ENCODE measurements at regions not wholly inside any gene's neighbourhood (a gene's known extent, or its start where the extent isn't known, plus 50 kb on each side); places are given as distances from the start of the nearest gene placed in this dataset.

GRCh38 chr7:106452031-106452851 is 167.5 kb upstream of the NAMPT start:
- ATAC-seq (no peak), DNase-seq (no peak)
- intact Hi-C loops (cut with DNase I), result loop anchor here in 1 of 10 donors (10.0 kb wide), 1 partner anchor 397 kb away; no protein-coding TSS in a partner anchor
- Histone ChIP-seq H3K27ac (no peak overlapping the region), H3K4me3 (no peak overlapping the region), H3K36me3 (no peaks in the 10 kb centered on the region), H3K9me3 (peaks cover 0 to 14% (median 6%) of the 10 kb centered on the region in 12 donors), H3K4me1 (no peaks in the 10 kb centered on the region), H3K27me3 (no peaks in the 10 kb centered on the region)
- 73 to 79% (median 76%) methylated on average over 5 of the region's 5 CpGs for WGBS, 4 donors
- TF ChIP-seq, protein P1, sequence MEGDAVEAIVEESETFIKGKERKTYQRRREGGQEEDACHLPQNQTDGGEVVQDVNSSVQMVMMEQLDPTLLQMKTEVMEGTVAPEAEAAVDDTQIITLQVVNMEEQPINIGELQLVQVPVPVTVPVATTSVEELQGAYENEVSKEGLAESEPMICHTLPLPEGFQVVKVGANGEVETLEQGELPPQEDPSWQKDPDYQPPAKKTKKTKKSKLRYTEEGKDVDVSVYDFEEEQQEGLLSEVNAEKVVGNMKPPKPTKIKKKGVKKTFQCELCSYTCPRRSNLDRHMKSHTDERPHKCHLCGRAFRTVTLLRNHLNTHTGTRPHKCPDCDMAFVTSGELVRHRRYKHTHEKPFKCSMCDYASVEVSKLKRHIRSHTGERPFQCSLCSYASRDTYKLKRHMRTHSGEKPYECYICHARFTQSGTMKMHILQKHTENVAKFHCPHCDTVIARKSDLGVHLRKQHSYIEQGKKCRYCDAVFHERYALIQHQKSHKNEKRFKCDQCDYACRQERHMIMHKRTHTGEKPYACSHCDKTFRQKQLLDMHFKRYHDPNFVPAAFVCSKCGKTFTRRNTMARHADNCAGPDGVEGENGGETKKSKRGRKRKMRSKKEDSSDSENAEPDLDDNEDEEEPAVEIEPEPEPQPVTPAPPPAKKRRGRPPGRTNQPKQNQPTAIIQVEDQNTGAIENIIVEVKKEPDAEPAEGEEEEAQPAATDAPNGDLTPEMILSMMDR (IDR thresholded peaks at IDR 0.05), result no peak
- TF ChIP-seq POLR2A (IDR thresholded peaks at IDR 0.05), result no peak

- ATAC-seq (no peak), DNase-seq (no peak)
- Histone ChIP-seq H3K36me3 (no peaks in the 10 kb centered on the region), H3K9me3 (peaks cover 0 to 14% (median 6%) of the 10 kb centered on the region in 12 donors), H3K27ac (no peak overlapping the region), H3K4me3 (no peak overlapping the region), H3K27me3 (no peaks in the 10 kb centered on the region), H3K4me1 (no peaks in the 10 kb centered on the region)
- WGBS, 4 donors, result 92 to 96% (median 94%) methylated on average over 4 of the region's 4 CpGs
- intact Hi-C loops (cut with DNase I), result loop anchor here in 1 of 10 donors (10.0 kb wide), 1 partner anchor 396 kb away; no protein-coding TSS in a partner anchor
- no peak for TF ChIP-seq POLR2A (IDR thresholded peaks at IDR 0.05)
- TF ChIP-seq, protein P1 (IDR thresholded peaks at IDR 0.05), result no peak
Observed at GRCh38 chr7:106451171-106451570, 166.4 kb upstream of the NAMPT start.

- TF ChIP-seq POLR2A (IDR thresholded peaks at IDR 0.05), result no peak
- TF ChIP-seq, protein P1 (IDR thresholded peaks at IDR 0.05), result no peak
- intact Hi-C loops (cut with DNase I), result loop anchor here in 1 of 10 donors (10.0 kb wide), 1 partner anchor 396 kb away; no protein-coding TSS in a partner anchor
- ATAC-seq, result no peak
- no peaks in the 10 kb centered on the region for H3K4me1 ChIP-seq
- no peaks in the 10 kb centered on the region for H3K27me3 ChIP-seq
- no peak for DNase-seq
- no peak overlapping the region for H3K4me3 ChIP-seq
- 64 to 74% (median 70%) methylated on average over 3 of the region's 3 CpGs for WGBS, 4 donors
- H3K36me3 ChIP-seq, result no peaks in the 10 kb centered on the region
- no peak overlapping the region for H3K27ac ChIP-seq
- H3K9me3 ChIP-seq, result peaks cover 0 to 14% (median 6%) of the 10 kb centered on the region in 12 donors
Observed at GRCh38 chr7:106450716-106451115, 165.9 kb upstream of the NAMPT start.

GRCh38 chr7:106448992-106449859 is 164.4 kb upstream of the NAMPT start:
- WGBS, 4 donors, result 87 to 92% (median 88%) methylated on average over 6 to 7 of the region's 7 CpGs
- no peak overlapping the region for H3K27ac ChIP-seq
- peaks cover 0 to 14% (median 6%) of the 10 kb centered on the region in 12 donors for H3K9me3 ChIP-seq
- no peak for DNase-seq
- intact Hi-C loops (cut with DNase I), result no loop called here
- TF ChIP-seq POLR2A (IDR thresholded peaks at IDR 0.05), result no peak
- TF ChIP-seq, protein P1 (IDR thresholded peaks at IDR 0.05), result no peak
- no peak for ATAC-seq
- H3K4me3 ChIP-seq, result no peak overlapping the region
- H3K4me1 ChIP-seq, result no peaks in the 10 kb centered on the region
- H3K36me3 ChIP-seq, result no peaks in the 10 kb centered on the region
- no peaks in the 10 kb centered on the region for H3K27me3 ChIP-seq
